PC-3 (cell line): ENCODE measurements at regions not wholly inside any gene's neighbourhood (a gene's known extent, or its start where the extent isn't known, plus 50 kb on each side); places are given as distances from the start of the nearest gene placed in this dataset.

ENCODE experiments used
- ATAC-seq: fragments of 200-7000 bp; cut with Tn5 transposase; 2 replicates; pipeline ENCODE4 v1.9.1; 2020; ENCODE audit warnings: mild to moderate bottlenecking, moderate library complexity
- BruUV-seq: library from RNA; stranded (reverse); fragments of 400-500 nt; replicated peaks from 2 replicates; lab custom pipeline; 2021; lab: Mats Ljungman, UMichigan
- CTCF ChIA-PET: fragments of 300-600 bp; sonication (Branson Sonifier 250); formaldehyde crosslinking; loops from one replicate; lab custom pipeline; 2022; ENCODE audit warnings: antibody characterized with exemption; lab: Charles Lee
- POLR2A ChIA-PET: fragments of 300-600 bp; sonication (Branson Sonifier 250); formaldehyde crosslinking; loops from one replicate; lab custom pipeline; 2022; ENCODE audit warnings: antibody characterized with exemption; ENCODE audit not compliant: unreplicated experiment; lab: Charles Lee
- DNase-seq: peaks from one replicate; pipeline ENCODE4 v3.0.0-alpha.2; 2015
- H2AFZ ChIP-seq: fragments of 300-600 bp; sonication (generic); 2 replicates; pipeline ENCODE4 v1.6.0; 2016; ENCODE audit warnings: antibody characterized with exemption, low read length
- H3F3A ChIP-seq: fragments of 300-600 bp; sonication (generic); one replicate; pipeline ENCODE4 v1.6.0; 2017; ENCODE audit warnings: antibody characterized with exemption, low read length, control low read depth, mild to moderate bottlenecking; ENCODE audit not compliant: unreplicated experiment
- H3K27ac ChIP-seq: fragments of 300-600 bp; sonication (generic); 2 replicates; pipeline ENCODE4 v1.5.1; 2016; ENCODE audit warnings: mild to moderate bottlenecking, low read length
- H3K27me3 ChIP-seq: fragments of 300-600 bp; sonication (generic); 2 replicates; pipeline ENCODE4 v1.6.1; 2016; ENCODE audit warnings: low read length, mixed read lengths
- H3K36me3 ChIP-seq: fragments of 300-600 bp; sonication (generic); 2 replicates; pipeline ENCODE4 v1.6.1; 2016; ENCODE audit warnings: low read depth, mixed run types, low read length, mixed read lengths
- H3K4me1 ChIP-seq: fragments of 300-600 bp; sonication (generic); 2 replicates; pipeline ENCODE4 v1.5.1; 2016; ENCODE audit warnings: low read length; ENCODE audit not compliant: insufficient read depth
- H3K4me2 ChIP-seq: fragments of 300-600 bp; sonication (generic); 2 replicates; pipeline ENCODE4 v1.6.0; 2016; ENCODE audit warnings: low read length
- H3K4me3 ChIP-seq: fragments of 300-600 bp; sonication (generic); 2 replicates; pipeline ENCODE4 v1.5.1; 2016; ENCODE audit warnings: mild to moderate bottlenecking, low read length, mixed read lengths
- H3K79me2 ChIP-seq: fragments of 300-600 bp; sonication (generic); 2 replicates; pipeline ENCODE4 v1.6.1; 2017; ENCODE audit warnings: low read length, mixed read lengths
- H3K9ac ChIP-seq: fragments of 300-600 bp; sonication (generic); 2 replicates; pipeline ENCODE4 v1.6.0; 2016; ENCODE audit warnings: mild to moderate bottlenecking, low read length
- H3K9me2 ChIP-seq: fragments of 300-600 bp; sonication (generic); replicated peaks from 2 replicates; pipeline ENCODE4 v1.6.1; 2016; ENCODE audit warnings: mixed run types, low read length, mixed read lengths
- H3K9me3 ChIP-seq: fragments of 300-600 bp; sonication (generic); 2 replicates; pipeline ENCODE4 v1.6.1; 2016; ENCODE audit warnings: low read length, mixed read lengths
- H4K20me1 ChIP-seq: fragments of 300-600 bp; sonication (generic); 2 replicates; pipeline ENCODE4 v1.6.1; 2016; ENCODE audit warnings: low read length, mixed read lengths
- CTCF ChIP-seq: fragments of 300-600 bp; sonication (generic); conservative IDR thresholded peaks from 2 replicates; pipeline ENCODE4 v1.5.1; 2017; ENCODE audit warnings: antibody characterized with exemption, low read depth, mild to moderate bottlenecking, low read length
- EZH2 ChIP-seq: fragments of 300-600 bp; sonication (generic); IDR thresholded peaks from one replicate; pipeline ENCODE4 v1.6.1; 2017; ENCODE audit warnings: antibody characterized with exemption, mild to moderate bottlenecking, low read length; ENCODE audit not compliant: unreplicated experiment
- EZH2phosphoT487 ChIP-seq: fragments of 300-600 bp; sonication (generic); IDR thresholded peaks from 2 replicates; pipeline ENCODE4 v1.6.1; 2018; ENCODE audit warnings: mild to moderate bottlenecking, antibody characterized with exemption, low read length, borderline replicate concordance
- intact Hi-C: fragments of 100-400 bp; cut with micrococcal nuclease; formaldehyde crosslinking; loops from 2 replicates; pipeline ENCODE4 v1.9.0; 2023

GRCh38 chr5:30930736-30931135 is 262.8 kb upstream of the CDH6 start:
- TF ChIP-seq EZH2 (no peak), EZH2phosphoT487 (no peak), CTCF (no peak)
- Histone ChIP-seq H3K79me2 (no peaks in the 10 kb centered on the region), H3K4me1 (no peaks in the 10 kb centered on the region), H3K36me3 (no peaks in the 10 kb centered on the region), H4K20me1 (no peaks in the 10 kb centered on the region), H3K9me2 (no peaks in the 10 kb centered on the region), H3K27me3 (0 out of 2 replicates have a peak, but pooled peaks cover 3% of the 10 kb centered on the region), H3K9me3 (no peaks in the 10 kb centered on the region), H3K27ac (no peak overlapping the region), H3K4me3 (no peak overlapping the region), H3K9ac (no peak overlapping the region), H3K4me2 (no peak overlapping the region), H2AFZ (no peak overlapping the region), H3F3A (no peaks in the 10 kb centered on the region)
- DNase-seq (no peak), ATAC-seq (no peak)
- CTCF ChIA-PET = no interaction called here
- POLR2A ChIA-PET = no interaction called here
- no TSS peak for BruUV-seq
- intact Hi-C loops = no loop called here

- 0 out of 2 replicates have a peak, but pooled peaks cover 3% of the 10 kb centered on the region for H3K27me3 ChIP-seq
- no peak overlapping the region for H3K9ac ChIP-seq
- ATAC-seq = no peak
- H3K27ac ChIP-seq = no peak overlapping the region
- H3K4me2 ChIP-seq = no peak overlapping the region
- H4K20me1 ChIP-seq = no peaks in the 10 kb centered on the region
- no peak overlapping the region for H3K4me3 ChIP-seq
- H3K9me3 ChIP-seq = no peaks in the 10 kb centered on the region
- H3K9me2 ChIP-seq = no peaks in the 10 kb centered on the region
- H3F3A ChIP-seq = no peaks in the 10 kb centered on the region
- intact Hi-C loops = no loop called here
- ChIA-PET CTCF (no interaction called here), POLR2A (no interaction called here)
- H3K36me3 ChIP-seq = no peaks in the 10 kb centered on the region
- H3K4me1 ChIP-seq = no peaks in the 10 kb centered on the region
- no peaks in the 10 kb centered on the region for H3K79me2 ChIP-seq
- no peak overlapping the region for H2AFZ ChIP-seq
- no TSS peak for BruUV-seq
- TF ChIP-seq EZH2phosphoT487 = no peak
- TF ChIP-seq CTCF = no peak
- no peak for TF ChIP-seq EZH2
- no peak for DNase-seq
Observed at GRCh38 chr5:30928956-30929355, 264.5 kb upstream of the CDH6 start.

- no TSS peak for BruUV-seq
- CTCF ChIA-PET = no interaction called here
- H3K9ac ChIP-seq = no peak overlapping the region
- H3K4me3 ChIP-seq = no peak overlapping the region
- H3K79me2 ChIP-seq = no peaks in the 10 kb centered on the region
- no peaks in the 10 kb centered on the region for H3K36me3 ChIP-seq
- no peaks in the 10 kb centered on the region for H3K4me1 ChIP-seq
- no peak overlapping the region for H2AFZ ChIP-seq
- H3F3A ChIP-seq = no peaks in the 10 kb centered on the region
- no peaks in the 10 kb centered on the region for H3K27me3 ChIP-seq
- intact Hi-C loops = no loop called here
- TF ChIP-seq CTCF (no peak), EZH2 (no peak), EZH2phosphoT487 (no peak)
- ATAC-seq (no peak), DNase-seq (no peak)
- POLR2A ChIA-PET = no interaction called here
- no peak overlapping the region for H3K27ac ChIP-seq
- H3K9me3 ChIP-seq = no peaks in the 10 kb centered on the region
- H4K20me1 ChIP-seq = no peaks in the 10 kb centered on the region
- no peak overlapping the region for H3K4me2 ChIP-seq
- H3K9me2 ChIP-seq = no peaks in the 10 kb centered on the region
Observed at GRCh38 chr5:30926218-30926617, 267.3 kb upstream of the CDH6 start.
